ENCODE measurements at regions not wholly inside any gene's neighbourhood (a gene's known extent, or its start where the extent isn't known, plus 50 kb on each side); places are given as distances from the start of the nearest gene placed in this dataset.

- H3K36me3 ChIP-seq: no peaks in the 10 kb centered on the region
- H3K4me3 ChIP-seq: no peak overlapping the region
- no peaks in the 10 kb centered on the region for H3K4me1 ChIP-seq
- H3K9me3 ChIP-seq: no peaks in the 10 kb centered on the region
- no peak overlapping the region for H3K27ac ChIP-seq
- H3K27me3 ChIP-seq: no peaks in the 10 kb centered on the region
- no peak for TF ChIP-seq CTCF (IDR thresholded peaks at IDR 0.05)
- no peak for TF ChIP-seq POLR2A (IDR thresholded peaks at IDR 0.05)
- no peak for DNase-seq
- intact Hi-C loops (cut with DNase I; ENCODE audit: low total_unique reads): no loop called here
Observed at GRCh38 chr6:105633814-105634213, 230.9 kb upstream of the PREP start.

GRCh38 chr6:105628156-105628860 is 225.4 kb upstream of the PREP start:
- DNase-seq: no peak
- Histone ChIP-seq H3K27ac (peak overlapping the region; percentile 40 to 45), H3K27me3 (no peaks in the 10 kb centered on the region), H3K9me3 (no peaks in the 10 kb centered on the region), H3K36me3 (no peaks in the 10 kb centered on the region), H3K4me3 (no peak overlapping the region), H3K4me1 (no peaks in the 10 kb centered on the region)
- TF ChIP-seq POLR2A (IDR thresholded peaks at IDR 0.05) (no peak), CTCF (IDR thresholded peaks at IDR 0.05) (no peak)
- intact Hi-C loops (cut with DNase I; ENCODE audit: low total_unique reads): no loop called here

GRCh38 chr6:105626295-105627158 is 223.6 kb upstream of the PREP start:
- Histone ChIP-seq H3K4me3 (no peak overlapping the region), H3K27me3 (no peaks in the 10 kb centered on the region), H3K36me3 (no peaks in the 10 kb centered on the region), H3K9me3 (no peaks in the 10 kb centered on the region), H3K4me1 (no peaks in the 10 kb centered on the region), H3K27ac (no peak overlapping the region)
- no peak for TF ChIP-seq CTCF (IDR thresholded peaks at IDR 0.05)
- TF ChIP-seq POLR2A (IDR thresholded peaks at IDR 0.05): no peak
- DNase-seq: no peak
- intact Hi-C loops (cut with DNase I; ENCODE audit: low total_unique reads): no loop called here

GRCh38 chr6:105624021-105624420 is 221.1 kb upstream of the PREP start:
- DNase-seq: no peak
- H3K36me3 ChIP-seq: no peaks in the 10 kb centered on the region
- H3K4me3 ChIP-seq: no peak overlapping the region
- no peak overlapping the region for H3K27ac ChIP-seq
- intact Hi-C loops (cut with DNase I; ENCODE audit: low total_unique reads): no loop called here
- H3K27me3 ChIP-seq: no peaks in the 10 kb centered on the region
- TF ChIP-seq POLR2A (IDR thresholded peaks at IDR 0.05): no peak
- no peak for TF ChIP-seq CTCF (IDR thresholded peaks at IDR 0.05)
- H3K4me1 ChIP-seq: no peaks in the 10 kb centered on the region
- no peaks in the 10 kb centered on the region for H3K9me3 ChIP-seq

GRCh38 chr6:105622226-105622625 is 219.3 kb upstream of the PREP start:
- Histone ChIP-seq H3K4me3 (no peak overlapping the region), H3K27me3 (no peaks in the 10 kb centered on the region), H3K27ac (no peak overlapping the region), H3K36me3 (no peaks in the 10 kb centered on the region), H3K9me3 (no peaks in the 10 kb centered on the region), H3K4me1 (no peaks in the 10 kb centered on the region)
- TF ChIP-seq POLR2A (IDR thresholded peaks at IDR 0.05): no peak
- TF ChIP-seq CTCF (IDR thresholded peaks at IDR 0.05): no peak
- no peak for DNase-seq
- intact Hi-C loops (cut with DNase I; ENCODE audit: low total_unique reads): no loop called here
